ENCODE measurements at regions not wholly inside any gene's neighbourhood (a gene's known extent, or its start where the extent isn't known, plus 50 kb on each side); places are given as distances from the start of the nearest gene placed in this dataset.

GRCh38 chr4:11053601-11054220 is 369.1 kb upstream of the CLNK start:
- Mint-ChIP-seq H3K4me3 (no peak overlapping the region), H3K4me1 (ENCODE audit: unreplicated experiment) (no peaks in the 10 kb centered on the region), H3K27me3 (no peaks in the 10 kb centered on the region), H3K9me3 (peaks cover 3% of the 10 kb centered on the region), H3K27ac (no peak overlapping the region), H3K36me3 (no peaks in the 10 kb centered on the region)
- no peak for TF ChIP-seq CTCF (conservative IDR thresholded peaks at IDR 0.05)
- no peak for DNase-seq (ENCODE audit: extremely low spot score, unreplicated experiment)

GRCh38 chr4:11051181-11051580 is 366.6 kb upstream of the CLNK start:
- H3K4me3 Mint-ChIP-seq, result no peak overlapping the region
- H3K36me3 Mint-ChIP-seq, result peaks cover 4% of the 10 kb centered on the region
- peaks cover 6% of the 10 kb centered on the region for H3K9me3 Mint-ChIP-seq
- no peaks in the 10 kb centered on the region for H3K4me1 Mint-ChIP-seq (ENCODE audit: unreplicated experiment)
- DNase-seq (ENCODE audit: extremely low spot score, unreplicated experiment), result no peak
- H3K27ac Mint-ChIP-seq, result no peak overlapping the region
- no peaks in the 10 kb centered on the region for H3K27me3 Mint-ChIP-seq
- no peak for TF ChIP-seq CTCF (conservative IDR thresholded peaks at IDR 0.05)

GRCh38 chr4:11050766-11051165 is 366.2 kb upstream of the CLNK start:
- DNase-seq (ENCODE audit: extremely low spot score, unreplicated experiment), result no peak
- TF ChIP-seq CTCF (conservative IDR thresholded peaks at IDR 0.05), result no peak
- no peak overlapping the region for H3K4me3 Mint-ChIP-seq
- no peaks in the 10 kb centered on the region for H3K27me3 Mint-ChIP-seq
- H3K27ac Mint-ChIP-seq, result no peak overlapping the region
- peaks cover 4% of the 10 kb centered on the region for H3K36me3 Mint-ChIP-seq
- no peaks in the 10 kb centered on the region for H3K4me1 Mint-ChIP-seq (ENCODE audit: unreplicated experiment)
- H3K9me3 Mint-ChIP-seq, result peaks cover 6% of the 10 kb centered on the region

GRCh38 chr4:11049001-11049400 is 364.4 kb upstream of the CLNK start:
- no peaks in the 10 kb centered on the region for H3K4me1 Mint-ChIP-seq (ENCODE audit: unreplicated experiment)
- H3K4me3 Mint-ChIP-seq, result no peak overlapping the region
- no peak overlapping the region for H3K27ac Mint-ChIP-seq
- DNase-seq (ENCODE audit: extremely low spot score, unreplicated experiment), result no peak
- TF ChIP-seq CTCF (conservative IDR thresholded peaks at IDR 0.05), result no peak
- H3K27me3 Mint-ChIP-seq, result no peaks in the 10 kb centered on the region
- H3K9me3 Mint-ChIP-seq, result peaks cover 13% of the 10 kb centered on the region
- peaks cover 4% of the 10 kb centered on the region for H3K36me3 Mint-ChIP-seq

GRCh38 chr4:11042760-11043159 is 358.2 kb upstream of the CLNK start:
- no peaks in the 10 kb centered on the region for H3K4me1 Mint-ChIP-seq (ENCODE audit: unreplicated experiment)
- H3K36me3 Mint-ChIP-seq, result peaks cover 4% of the 10 kb centered on the region
- H3K4me3 Mint-ChIP-seq, result no peak overlapping the region
- no peak for DNase-seq (ENCODE audit: extremely low spot score, unreplicated experiment)
- TF ChIP-seq CTCF (conservative IDR thresholded peaks at IDR 0.05), result no peak
- no peak overlapping the region for H3K27ac Mint-ChIP-seq
- peaks cover 13% of the 10 kb centered on the region for H3K9me3 Mint-ChIP-seq
- H3K27me3 Mint-ChIP-seq, result no peaks in the 10 kb centered on the region

Measured in type B pancreatic cell (in vitro differentiated cells).